IMR-90 (cell line): ENCODE measurements at regions not wholly inside any gene's neighbourhood (a gene's known extent, or its start where the extent isn't known, plus 50 kb on each side); places are given as distances from the start of the nearest gene placed in this dataset.

Experiments used
- ATAC-seq: fragments of 200-7000 bp; cut with Tn5 transposase; 2 replicates; pipeline ENCODE4 v1.9.1; 2020; ENCODE audit warnings: low read depth, mild to moderate bottlenecking, moderate library complexity
- BruUV-seq: library from RNA; stranded (reverse); fragments of 400-500 nt; replicated peaks from 2 replicates; lab custom pipeline; 2021; lab: Mats Ljungman, UMichigan
- CTCF ChIA-PET: fragments of 300-600 bp; formaldehyde crosslinking; extraction: SDS; loops from one replicate; lab custom pipeline; 2021; ENCODE audit warnings: antibody characterized with exemption; lab: Yijun Ruan, JAX
- POLR2A ChIA-PET: fragments of 300-600 bp; sonication (Branson Sonifier 250); formaldehyde crosslinking; loops from one replicate; lab custom pipeline; 2022; ENCODE audit warnings: antibody characterized with exemption; ENCODE audit not compliant: unreplicated experiment; lab: Charles Lee
- DNase-seq: peaks from one replicate; pipeline ENCODE4 v3.0.0; 2013
- H2AFZ ChIP-seq: replicated peaks from 2 replicates; pipeline ENCODE3; 2013; ENCODE audit warnings: low read length, mild to moderate bottlenecking; ENCODE audit not compliant: poor library complexity
- H2AK5ac ChIP-seq: 2 replicates; pipeline ENCODE4 v1.6.1; 2013; ENCODE audit warnings: low read depth, low read length, inconsistent platforms
- H2AK9ac ChIP-seq: replicated peaks from 2 replicates; pipeline ENCODE3; 2013; ENCODE audit warnings: mild to moderate bottlenecking, low read depth, low read length, moderate library complexity; ENCODE audit not compliant: poor library complexity
- H2BK120ac ChIP-seq: 2 replicates; pipeline ENCODE4 v1.6.1; 2013; ENCODE audit warnings: low read depth, low read length, inconsistent platforms
- H2BK15ac ChIP-seq: 3 replicates; pipeline ENCODE4 v1.6.1; 2013; ENCODE audit warnings: low read depth, low read length, inconsistent platforms
- H2BK20ac ChIP-seq: 2 replicates; pipeline ENCODE4 v1.6.1; 2013; ENCODE audit warnings: low read depth, mild to moderate bottlenecking, inconsistent platforms, low read length, moderate library complexity
- H2BK5ac ChIP-seq: 2 replicates; pipeline ENCODE4 v1.6.1; 2013; ENCODE audit warnings: mild to moderate bottlenecking, low read depth, low read length, inconsistent platforms; ENCODE audit not compliant: poor library complexity, severe bottlenecking
- H3K14ac ChIP-seq: replicated peaks from 2 replicates; pipeline ENCODE4 v1.6.1; 2013; ENCODE audit warnings: low read depth, low read length, inconsistent platforms
- H3K18ac ChIP-seq: 2 replicates; pipeline ENCODE4 v1.6.1; 2013; ENCODE audit warnings: low read depth, low read length, control low read depth
- H3K23ac ChIP-seq: 2 replicates; pipeline ENCODE4 v1.6.1; 2013; ENCODE audit warnings: low read depth, low read length, inconsistent platforms
- H3K27ac ChIP-seq: 2 replicates; pipeline ENCODE4 v1.5.1; 2013; ENCODE audit warnings: mild to moderate bottlenecking, control low read depth, low read length; ENCODE audit not compliant: insufficient read depth
- H3K27me3 ChIP-seq: 2 replicates; pipeline ENCODE4 v1.6.1; 2013; ENCODE audit warnings: low read length; ENCODE audit not compliant: control insufficient read depth, insufficient read depth
- H3K36me3 ChIP-seq: 2 replicates; pipeline ENCODE4 v1.6.1; 2013; ENCODE audit warnings: low read length, mixed read lengths; ENCODE audit not compliant: control insufficient read depth, insufficient read depth
- H3K4ac ChIP-seq: 2 replicates; pipeline ENCODE4 v1.6.1; 2013; ENCODE audit warnings: low read depth, low read length, inconsistent platforms
- H3K4me1 ChIP-seq: 2 replicates; pipeline ENCODE4 v1.6.1; 2013; ENCODE audit warnings: low read length, mixed read lengths; ENCODE audit not compliant: control insufficient read depth, insufficient read depth
- H3K4me2 ChIP-seq: 2 replicates; pipeline ENCODE4 v1.6.1; 2013; ENCODE audit warnings: low read depth, mild to moderate bottlenecking, control low read depth, low read length, moderate library complexity
- H3K4me3 ChIP-seq: 2 replicates; pipeline ENCODE4 v1.5.1; 2013; ENCODE audit warnings: low read depth, mild to moderate bottlenecking, control low read depth, low read length, moderate library complexity; ENCODE audit not compliant: insufficient read depth
- H3K56ac ChIP-seq: 2 replicates; pipeline ENCODE4 v1.6.1; 2013; ENCODE audit warnings: low read length, inconsistent platforms; ENCODE audit not compliant: insufficient read depth; ENCODE audit errors: extremely low read depth
- H3K79me1 ChIP-seq, 2 experiments: 2 replicates each; pipeline ENCODE4 v1.6.1; 2013; ENCODE audit warnings: low read length in 2 of 2, inconsistent platforms in 1 of 2, low read depth in 1 of 2
- H3K9ac ChIP-seq: 2 replicates; pipeline ENCODE4 v1.6.1; 2013; ENCODE audit warnings: low read depth, low read length, control low read depth
- H3K9me1 ChIP-seq: 2 replicates; pipeline ENCODE4 v1.6.1; 2013; ENCODE audit warnings: low read length, inconsistent platforms; ENCODE audit not compliant: insufficient read depth
- H3K9me3 ChIP-seq: 2 replicates; pipeline ENCODE4 v1.6.1; 2013; ENCODE audit warnings: low read length; ENCODE audit not compliant: control insufficient read depth, insufficient read depth
- H4K20me1 ChIP-seq: 2 replicates; pipeline ENCODE4 v1.6.1; 2013; ENCODE audit warnings: low read length, inconsistent platforms; ENCODE audit not compliant: insufficient read depth
- H4K5ac ChIP-seq: 2 replicates; pipeline ENCODE4 v1.6.1; 2013; ENCODE audit warnings: mild to moderate bottlenecking, low read depth, low read length, control low read depth
- H4K8ac ChIP-seq, 2 experiments: 2 replicates each; pipeline ENCODE4 v1.6.1; 2013; ENCODE audit warnings: low read depth in 2 of 2, low read length in 2 of 2, control low read depth in 1 of 2, inconsistent platforms in 1 of 2
- H4K91ac ChIP-seq: 2 replicates; pipeline ENCODE4 v1.6.1; 2013; ENCODE audit warnings: low read depth, low read length, inconsistent platforms; ENCODE audit not compliant: insufficient read depth
- CHD1 ChIP-seq: IDR thresholded peaks from 2 replicates; pipeline ENCODE4 v1.6.1; 2012; ENCODE audit warnings: low read depth, low read length, improper control_type of control experiment
- CTCF ChIP-seq: conservative IDR thresholded peaks from 2 replicates; pipeline ENCODE4 v1.5.1; 2012; ENCODE audit warnings: mild to moderate bottlenecking, low read depth, low read length, improper control_type of control experiment
- FOS ChIP-seq: fragments of 150-350 bp; IDR thresholded peaks from 2 replicates; pipeline ENCODE4 v1.6.1; 2016; ENCODE audit warnings: low read depth, low read length
- MAFK ChIP-seq: IDR thresholded peaks from 2 replicates; pipeline ENCODE4 v1.6.1; 2012; ENCODE audit warnings: low read depth, low read length, improper control_type of control experiment
- MAZ ChIP-seq: IDR thresholded peaks from 2 replicates; pipeline ENCODE4 v1.6.1; 2012; ENCODE audit warnings: low read depth, mild to moderate bottlenecking, low read length, improper control_type of control experiment, moderate library complexity, borderline replicate concordance
- MXI1 ChIP-seq: IDR thresholded peaks from 2 replicates; pipeline ENCODE4 v1.6.1; 2012; ENCODE audit warnings: low read depth, mild to moderate bottlenecking, low read length, moderate library complexity, borderline replicate concordance
- NFE2L2 ChIP-seq: fragments of 150-350 bp; IDR thresholded peaks from 2 replicates; pipeline ENCODE4 v1.6.1; 2016; ENCODE audit warnings: low read depth, mild to moderate bottlenecking, low read length
- POLR2A ChIP-seq: IDR thresholded peaks from 2 replicates; pipeline ENCODE4 v1.6.1; 2012; ENCODE audit warnings: mild to moderate bottlenecking, low read depth, low read length
- RAD21 ChIP-seq: IDR thresholded peaks from 2 replicates; pipeline ENCODE4 v1.6.1; 2012; ENCODE audit warnings: low read length, improper control_type of control experiment
- RFX5 ChIP-seq: IDR thresholded peaks from 2 replicates; pipeline ENCODE4 v1.8.0; 2012; ENCODE audit warnings: low read depth, mild to moderate bottlenecking, low read length, moderate library complexity
- SMC3 ChIP-seq: fragments of 150-350 bp; IDR thresholded peaks from 2 replicates; pipeline ENCODE4 v1.6.1; 2016; ENCODE audit warnings: low read depth, mild to moderate bottlenecking, antibody characterized with exemption, low read length, moderate library complexity
- WGBS, 2 experiments: methylation state at CpG; one replicate each; pipeline versions ENCODE4 v1.1.5 to v1.1.7; 2013; ENCODE audit warnings: missing lambda C conversion rate in 2 of 2; ENCODE audit not compliant: insufficient read length in 1 of 2; ENCODE audit errors: extremely low coverage in 2 of 2; 5-methylcytosine and 5-hydroxymethylcytosine counted together
- dilution Hi-C: fragments of 300-500 bp; cut with HindIII; formaldehyde crosslinking; loops from one replicate; pipeline ENCODE4 v1.14.3; 2018; ENCODE audit warnings: low sequenced_read_pairs; ENCODE audit not compliant: unreplicated experiment
- in situ Hi-C: fragments of 300-500 bp; cut with MboI; formaldehyde crosslinking; loops from 3 replicates; pipeline ENCODE4 v1.14.3; 2019; ENCODE audit warnings: low sequenced_read_pairs, inconsistent platforms, mixed read lengths
- intact Hi-C: fragments of 100-400 bp; cut with micrococcal nuclease; formaldehyde crosslinking; loops from 2 replicates; pipeline ENCODE4 v1.10.0; 2022
- TF ChIP-seq, protein P1 (sequence below): fragments of 150-350 bp; IDR thresholded peaks from 2 replicates; pipeline ENCODE4 v1.6.1; 2017; ENCODE audit warnings: mild to moderate bottlenecking, antibody characterized with exemption, low read length, low read depth

- Histone ChIP-seq H3K27ac (no peak overlapping the region), H4K8ac (no peak overlapping the region), H3K27me3 (no peaks in the 10 kb centered on the region), H3K9ac (no peak overlapping the region), H3K79me1 (no peaks in the 10 kb centered on the region), H3K18ac (no peak overlapping the region), H2AFZ (no peak overlapping the region), H3K9me1 (no peaks in the 10 kb centered on the region), H2AK9ac (no peak overlapping the region), H3K4me1 (no peaks in the 10 kb centered on the region), H4K20me1 (no peaks in the 10 kb centered on the region), H4K5ac (no peak overlapping the region), H3K9me3 (peaks cover 47% of the 10 kb centered on the region), H3K56ac (no peak overlapping the region), H2BK5ac (no peak overlapping the region), H3K23ac (no peak overlapping the region), H2BK20ac (no peak overlapping the region), H3K4ac (no peak overlapping the region), H2BK15ac (no peak overlapping the region), H3K4me2 (no peak overlapping the region), H3K14ac (no peak overlapping the region), H3K4me3 (no peak overlapping the region), H3K36me3 (no peaks in the 10 kb centered on the region), H4K91ac (no peak overlapping the region), H2AK5ac (no peak overlapping the region), H2BK120ac (no peak overlapping the region)
- CTCF ChIA-PET, result no interaction called here
- no peak for ATAC-seq
- BruUV-seq, result no TSS peak
- no peak for DNase-seq
- WGBS, 2 experiments, result 56% methylated on average over 7 of the region's 21 CpGs; no CpG with 5 or more reads in 1 of the 2 experiments
- POLR2A ChIA-PET, result no interaction called here
- TF ChIP-seq CHD1, result no peak
- TF ChIP-seq NFE2L2, result no peak
- no peak for TF ChIP-seq SMC3
- TF ChIP-seq RAD21, result no peak
- no peak for TF ChIP-seq MXI1
- TF ChIP-seq FOS, result no peak
- TF ChIP-seq MAFK, result no peak
- TF ChIP-seq RFX5, result no peak
- TF ChIP-seq POLR2A, result no peak
- TF ChIP-seq CTCF, result no peak
- TF ChIP-seq, protein P1, sequence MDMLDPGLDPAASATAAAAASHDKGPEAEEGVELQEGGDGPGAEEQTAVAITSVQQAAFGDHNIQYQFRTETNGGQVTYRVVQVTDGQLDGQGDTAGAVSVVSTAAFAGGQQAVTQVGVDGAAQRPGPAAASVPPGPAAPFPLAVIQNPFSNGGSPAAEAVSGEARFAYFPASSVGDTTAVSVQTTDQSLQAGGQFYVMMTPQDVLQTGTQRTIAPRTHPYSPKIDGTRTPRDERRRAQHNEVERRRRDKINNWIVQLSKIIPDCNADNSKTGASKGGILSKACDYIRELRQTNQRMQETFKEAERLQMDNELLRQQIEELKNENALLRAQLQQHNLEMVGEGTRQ, result no peak
- no peak for TF ChIP-seq MAZ
- dilution Hi-C loops (no loop called here), in situ Hi-C loops (no loop called here), intact Hi-C loops (no loop called here)
These were observed 217.4 kb upstream of the PPP2R2D start for GRCh38 chr10:131683281-131683861.
